HepG2 (cell line): ENCODE measurements at regions not wholly inside any gene's neighbourhood (a gene's known extent, or its start where the extent isn't known, plus 50 kb on each side); places are given as distances from the start of the nearest gene placed in this dataset.

ENCODE experiments used
- ATAC-seq: fragments of 200-7000 bp; cut with Tn5 transposase; 3 replicates; pipeline ENCODE4 v1.9.1; 2020; ENCODE audit warnings: mild to moderate bottlenecking, moderate library complexity
- BruUV-seq: library from RNA; stranded (reverse); fragments of 400-500 nt; replicated peaks from 2 replicates; lab custom pipeline; 2021; lab: Mats Ljungman, UMichigan
- CTCF ChIA-PET: fragments of 300-600 bp; formaldehyde crosslinking; extraction: SDS; loops from one replicate; lab custom pipeline; 2021; ENCODE audit warnings: low total read pairs, inconsistent platforms, low intra/inter-chr PET ratio; lab: Yijun Ruan, JAX
- POLR2A ChIA-PET: fragments of 350-600 bp; sonication (Branson Sonifier 250); formaldehyde crosslinking; loops from one replicate; lab custom pipeline; 2020; ENCODE audit warnings: antibody characterized with exemption, inconsistent platforms; lab: Yijun Ruan, JAX
- DNase-seq: peaks from one replicate; pipeline ENCODE4 v3.0.0-alpha.2; 2015; ENCODE audit warnings: low spot score
- FAIRE-seq: peaks from 3 replicates; lab custom pipeline; 2011; peaks lifted over from hg19 to GRCh38; lab: Jason Lieb, UNC
- H2AFZ ChIP-seq: one replicate; pipeline ENCODE4 v1.6.1; 2011; ENCODE audit warnings: low read length, inconsistent platforms
- H3K27ac ChIP-seq: fragments of 300-600 bp; 3 replicates; pipeline ENCODE4 v1.8.0; 2011; ENCODE audit warnings: mixed run types, mild to moderate bottlenecking, mixed read lengths, low read length, inconsistent platforms; ENCODE audit not compliant: insufficient read depth; ENCODE audit errors: extremely low read length
- H3K27me3 ChIP-seq, 2 experiments: fragments of 200-600 bp in 1 of 2; 2 replicates in 1 of 2; 3 replicates in 1 of 2; pipeline versions ENCODE4 v1.6.0 to v1.8.0; 2011; ENCODE audit warnings: low read length in 2 of 2, mild to moderate bottlenecking in 2 of 2, moderate library complexity in 2 of 2, inconsistent platforms in 1 of 2; ENCODE audit not compliant: insufficient read depth in 2 of 2, control insufficient read depth in 1 of 2
- H3K36me3 ChIP-seq, 2 experiments: fragments of 200-600 bp in 1 of 2; replicated peaks in 1 of 2; 2 replicates in 1 of 2; 3 replicates in 1 of 2; pipeline versions ENCODE4 v1.5.1 to v1.8.0; 2011; ENCODE audit warnings: low read length in 2 of 2, inconsistent platforms in 1 of 2; ENCODE audit not compliant: insufficient read depth in 2 of 2, control insufficient read depth in 1 of 2
- H3K4me1 ChIP-seq: 2 replicates; pipeline ENCODE4 v1.5.1; 2012; ENCODE audit warnings: low read length, inconsistent platforms; ENCODE audit not compliant: insufficient read depth
- H3K4me2 ChIP-seq: 2 replicates; pipeline ENCODE4 v1.6.0; 2011; ENCODE audit warnings: low read depth, low read length, inconsistent platforms
- H3K4me3 ChIP-seq, 3 experiments: fragments of 200-600 bp in 1 of 3; sonication (generic), shearing (Covaris generic) in 1 of 3; replicated peaks in 1 of 3; 2 replicates each; pipeline ENCODE4 v1.5.1; 2011 to 2016; ENCODE audit warnings: low read length in 3 of 3, inconsistent platforms in 2 of 3, low read depth in 2 of 3, mild to moderate bottlenecking in 2 of 3, control low read depth in 1 of 3, mixed read lengths in 1 of 3; ENCODE audit not compliant: insufficient read depth in 1 of 3
- H3K79me2 ChIP-seq: one replicate; pipeline ENCODE4 v1.6.1; 2011; ENCODE audit warnings: low read length, inconsistent platforms; ENCODE audit not compliant: insufficient read depth
- H3K9ac ChIP-seq: 2 replicates; pipeline ENCODE4 v1.6.0; 2011; ENCODE audit warnings: mild to moderate bottlenecking, low read depth, low read length, inconsistent platforms; ENCODE audit not compliant: insufficient read depth
- H3K9me3 ChIP-seq: 2 replicates; pipeline ENCODE4 v1.5.1; 2012; ENCODE audit warnings: mild to moderate bottlenecking, low read length
- H4K20me1 ChIP-seq: 2 replicates; pipeline ENCODE4 v1.6.0; 2011; ENCODE audit warnings: inconsistent platforms, mild to moderate bottlenecking, low read length, moderate library complexity; ENCODE audit not compliant: insufficient read depth
- CC2D1A ChIP-seq: sonication (generic); formaldehyde crosslinking; IDR thresholded peaks from 2 replicates; pipeline ENCODE4 v1.8.1; 2023; ENCODE audit warnings: mild to moderate bottlenecking, missing genetic modification reagents
- HMG20A ChIP-seq: IDR thresholded peaks from 2 replicates; pipeline ENCODE4 v1.6.1; 2016; ENCODE audit warnings: borderline replicate concordance
- HNRNPK ChIP-seq: fragments of 200-400 bp; formaldehyde crosslinking; IDR thresholded peaks from 2 replicates; pipeline ENCODE4 v1.6.1; 2018; ENCODE audit warnings: low read length, low read depth, moderate library complexity, mild to moderate bottlenecking; ENCODE audit not compliant: poor library complexity, severe bottlenecking
- KLF6 ChIP-seq: IDR thresholded peaks from 2 replicates; pipeline ENCODE4 v1.8.0; 2016; ENCODE audit warnings: missing biosample characterization, missing genetic modification reagents
- MTF1 ChIP-seq: sonication (generic); formaldehyde crosslinking; IDR thresholded peaks from 2 replicates; pipeline ENCODE4 v1.5.0; 2020; ENCODE audit warnings: missing genetic modification reagents
- NFKB2 ChIP-seq: sonication (generic); formaldehyde crosslinking; IDR thresholded peaks from 2 replicates; pipeline ENCODE4 v1.4.0; 2020; ENCODE audit warnings: missing genetic modification reagents, borderline replicate concordance
- PHF8 ChIP-seq: sonication (generic); formaldehyde crosslinking; IDR thresholded peaks from 2 replicates; pipeline ENCODE4 v1.5.0; 2020; ENCODE audit warnings: missing genetic modification reagents
- PRPF4 ChIP-seq: fragments of 200-400 bp; formaldehyde crosslinking; IDR thresholded peaks from 2 replicates; pipeline ENCODE4 v1.6.1; 2016; ENCODE audit warnings: low read length, low read depth; ENCODE audit not compliant: poor library complexity, severe bottlenecking
- SKI ChIP-seq: fragments of 450-650 bp; IDR thresholded peaks from one replicate; pipeline ENCODE4 v1.6.1; 2018; ENCODE audit warnings: mild to moderate bottlenecking; ENCODE audit not compliant: partially characterized antibody
- TCF7L2 ChIP-seq: IDR thresholded peaks from 2 replicates; pipeline ENCODE4 v1.6.1; 2011; ENCODE audit warnings: mild to moderate bottlenecking, low read depth, low read length, moderate library complexity
- XRCC5 ChIP-seq: fragments of 200-400 bp; formaldehyde crosslinking; optimal IDR thresholded peaks from 2 replicates; pipeline ENCODE3; 2017; ENCODE audit warnings: mild to moderate bottlenecking, low read length
- ZNF282 ChIP-seq: fragments of 450-650 bp; IDR thresholded peaks from 2 replicates; pipeline ENCODE4 v1.6.1; 2018; ENCODE audit not compliant: partially characterized antibody
- WGBS: methylation state at CpG from one replicate; pipeline ENCODE4 v1.1.6; 2017; ENCODE audit warnings: low lambda C conversion rate; 5-methylcytosine and 5-hydroxymethylcytosine counted together
- in situ Hi-C: cut with HindIII; loops from 2 replicates; pipeline ENCODE4 v1.10.0; 2017; ENCODE audit warnings: low pct_unique_long_range_greater_than_20kb; ENCODE audit not compliant: extremely low pct_ligation_motif_present
- intact Hi-C: fragments of 100-400 bp; cut with micrococcal nuclease; formaldehyde crosslinking; loops from one replicate; pipeline ENCODE4 v1.10.0; 2022; ENCODE audit not compliant: unreplicated experiment
- TF ChIP-seq, protein P1 (sequence below): sonication (generic); formaldehyde crosslinking; IDR thresholded peaks from 2 replicates; pipeline ENCODE4 v1.4.0; 2020; ENCODE audit warnings: missing genetic modification reagents

DNA sequence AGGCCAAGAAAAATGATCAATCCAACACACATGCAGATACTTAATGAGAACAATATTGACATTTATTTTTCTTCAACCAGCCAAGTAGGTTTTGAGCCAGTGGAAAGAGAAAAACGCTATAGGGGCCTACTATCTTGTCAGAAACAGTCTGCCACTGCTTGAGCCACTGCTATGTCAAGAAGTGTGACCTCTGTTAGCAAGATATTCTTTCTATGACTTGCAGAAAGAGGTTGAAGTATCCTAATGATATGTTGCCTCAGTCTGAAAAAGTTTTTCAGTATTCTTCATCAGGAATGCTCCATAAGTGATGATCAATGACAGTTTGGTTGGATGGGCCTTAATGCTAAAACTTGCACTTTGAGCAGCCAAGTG, 328.4 kb upstream of the KCND2 start:
- H3K27me3 ChIP-seq, result no peaks in the 10 kb centered on the region; a peak in 1 of 5 replicates
- H3K9ac ChIP-seq, result no peak overlapping the region
- H3K36me3 ChIP-seq, result no peaks in the 10 kb centered on the region
- FAIRE-seq (no peak), ATAC-seq (no peak), DNase-seq (no peak)
- 0% methylated on average over 1 of the region's 1 CpG for WGBS
- no peak for TF ChIP-seq CC2D1A (CRISPR knock-in tag)
- no peak for TF ChIP-seq HNRNPK
- TF ChIP-seq, protein P1, sequence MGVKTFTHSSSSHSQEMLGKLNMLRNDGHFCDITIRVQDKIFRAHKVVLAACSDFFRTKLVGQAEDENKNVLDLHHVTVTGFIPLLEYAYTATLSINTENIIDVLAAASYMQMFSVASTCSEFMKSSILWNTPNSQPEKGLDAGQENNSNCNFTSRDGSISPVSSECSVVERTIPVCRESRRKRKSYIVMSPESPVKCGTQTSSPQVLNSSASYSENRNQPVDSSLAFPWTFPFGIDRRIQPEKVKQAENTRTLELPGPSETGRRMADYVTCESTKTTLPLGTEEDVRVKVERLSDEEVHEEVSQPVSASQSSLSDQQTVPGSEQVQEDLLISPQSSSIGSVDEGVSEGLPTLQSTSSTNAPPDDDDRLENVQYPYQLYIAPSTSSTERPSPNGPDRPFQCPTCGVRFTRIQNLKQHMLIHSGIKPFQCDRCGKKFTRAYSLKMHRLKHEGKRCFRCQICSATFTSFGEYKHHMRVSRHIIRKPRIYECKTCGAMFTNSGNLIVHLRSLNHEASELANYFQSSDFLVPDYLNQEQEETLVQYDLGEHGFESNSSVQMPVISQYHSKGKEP, result no peak
- no peak for TF ChIP-seq KLF6 (CRISPR knock-in tag)
- no peak for TF ChIP-seq MTF1 (CRISPR knock-in tag)
- TF ChIP-seq ZNF282, result no peak
- TF ChIP-seq PHF8 (CRISPR knock-in tag), result no peak
- TF ChIP-seq NFKB2 (CRISPR knock-in tag), result no peak
- no peak for TF ChIP-seq XRCC5
- TF ChIP-seq TCF7L2, result no peak
- TF ChIP-seq HMG20A (CRISPR knock-in tag), result no peak
- no peak for TF ChIP-seq PRPF4
- no peak for TF ChIP-seq SKI
- H3K4me1 ChIP-seq, result no peaks in the 10 kb centered on the region
- intact Hi-C loops, result no loop called here
- no TSS peak for BruUV-seq
- H4K20me1 ChIP-seq, result no peaks in the 10 kb centered on the region
- POLR2A ChIA-PET, result no interaction called here
- no peak overlapping the region for H3K4me2 ChIP-seq
- no peak overlapping the region for H3K27ac ChIP-seq
- in situ Hi-C loops, result no loop called here
- H3K79me2 ChIP-seq, result no peaks in the 10 kb centered on the region
- H3K9me3 ChIP-seq, result no peaks in the 10 kb centered on the region
- no peak overlapping the region for H2AFZ ChIP-seq
- CTCF ChIA-PET, result no interaction called here
- no peak overlapping the region for H3K4me3 ChIP-seq
